HFFc6 (cell line): ENCODE measurements at regions not wholly inside any gene's neighbourhood (a gene's known extent, or its start where the extent isn't known, plus 50 kb on each side); places are given as distances from the start of the nearest gene placed in this dataset.

Experiments
- DNase-seq: peaks from one replicate; pipeline ENCODE4 v3.0.0-alpha.2; 2018
- H3K27ac Mint-ChIP-seq: 2 replicates; pipeline ENCODE4 v1.8.0; 2020; ENCODE audit warnings: mild to moderate bottlenecking, mixed read lengths
- H3K27me3 Mint-ChIP-seq: 2 replicates; pipeline ENCODE4 v1.8.0; 2021; ENCODE audit warnings: mild to moderate bottlenecking, moderate library complexity, mixed read lengths; ENCODE audit not compliant: insufficient read depth
- H3K36me3 Mint-ChIP-seq: 2 replicates; pipeline ENCODE4 v1.8.0; 2021; ENCODE audit warnings: low read depth, mixed read lengths
- H3K4me1 Mint-ChIP-seq: 2 replicates; pipeline ENCODE4 v1.8.0; 2020; ENCODE audit warnings: low read depth, mixed read lengths
- H3K4me3 Mint-ChIP-seq: 2 replicates; pipeline ENCODE4 v1.8.0; 2020; ENCODE audit warnings: mild to moderate bottlenecking, moderate library complexity, mixed read lengths
- H3K9me3 Mint-ChIP-seq: 2 replicates; pipeline ENCODE4 v1.8.0; 2020; ENCODE audit warnings: mild to moderate bottlenecking, mixed read lengths
- TF ChIP-seq, protein P1 (sequence below): fragments of 200-600 bp; sonication (generic); IDR thresholded peaks from 2 replicates; pipeline ENCODE4 v1.5.0; 2021; ENCODE audit warnings: antibody characterized with exemption, mild to moderate bottlenecking

DNA sequence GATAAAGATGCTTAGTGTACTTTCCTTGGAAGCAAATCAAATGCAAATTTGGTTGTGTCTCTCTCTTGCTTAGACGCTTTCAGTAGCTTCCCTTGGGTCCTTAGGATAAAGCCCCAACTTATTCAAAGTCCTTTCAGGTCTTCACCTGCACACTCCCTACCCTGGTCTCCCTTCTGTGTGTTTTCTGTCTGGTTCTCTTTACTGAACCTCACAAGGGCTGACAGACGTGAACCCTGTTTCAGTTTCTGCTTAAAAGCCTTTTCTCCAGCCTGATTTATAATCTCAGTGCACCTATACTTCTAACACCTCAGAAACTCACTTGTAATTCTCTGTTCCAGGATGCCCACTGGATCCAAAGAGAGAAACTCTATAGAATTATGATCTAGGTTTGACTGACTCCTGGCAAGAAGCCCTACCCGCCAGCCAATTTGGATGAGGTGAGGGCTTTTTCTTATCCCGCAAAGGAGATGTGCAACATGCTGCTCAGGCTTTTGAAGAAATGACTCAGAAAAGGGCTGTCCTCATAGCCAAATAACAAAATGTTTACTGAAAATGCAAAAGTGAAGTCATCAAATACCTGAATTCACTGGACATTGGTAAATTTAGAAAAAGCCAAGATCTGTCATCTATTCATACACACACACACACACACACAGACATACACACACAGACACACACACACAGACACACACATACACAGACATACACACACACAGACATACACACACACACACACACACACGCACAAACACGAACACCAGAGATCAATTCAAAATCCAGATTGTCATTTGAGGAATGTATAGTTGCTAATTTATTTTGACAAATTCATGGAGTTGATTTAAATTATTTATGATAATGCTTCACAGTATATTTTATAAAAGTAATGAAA lies 102.4 kb upstream of the EOMES start:
- no peak overlapping the region for H3K4me3 Mint-ChIP-seq
- H3K36me3 Mint-ChIP-seq, result no peaks in the 10 kb centered on the region
- TF ChIP-seq, protein P1, sequence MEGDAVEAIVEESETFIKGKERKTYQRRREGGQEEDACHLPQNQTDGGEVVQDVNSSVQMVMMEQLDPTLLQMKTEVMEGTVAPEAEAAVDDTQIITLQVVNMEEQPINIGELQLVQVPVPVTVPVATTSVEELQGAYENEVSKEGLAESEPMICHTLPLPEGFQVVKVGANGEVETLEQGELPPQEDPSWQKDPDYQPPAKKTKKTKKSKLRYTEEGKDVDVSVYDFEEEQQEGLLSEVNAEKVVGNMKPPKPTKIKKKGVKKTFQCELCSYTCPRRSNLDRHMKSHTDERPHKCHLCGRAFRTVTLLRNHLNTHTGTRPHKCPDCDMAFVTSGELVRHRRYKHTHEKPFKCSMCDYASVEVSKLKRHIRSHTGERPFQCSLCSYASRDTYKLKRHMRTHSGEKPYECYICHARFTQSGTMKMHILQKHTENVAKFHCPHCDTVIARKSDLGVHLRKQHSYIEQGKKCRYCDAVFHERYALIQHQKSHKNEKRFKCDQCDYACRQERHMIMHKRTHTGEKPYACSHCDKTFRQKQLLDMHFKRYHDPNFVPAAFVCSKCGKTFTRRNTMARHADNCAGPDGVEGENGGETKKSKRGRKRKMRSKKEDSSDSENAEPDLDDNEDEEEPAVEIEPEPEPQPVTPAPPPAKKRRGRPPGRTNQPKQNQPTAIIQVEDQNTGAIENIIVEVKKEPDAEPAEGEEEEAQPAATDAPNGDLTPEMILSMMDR, result no peak
- H3K27ac Mint-ChIP-seq, result no peak overlapping the region
- H3K9me3 Mint-ChIP-seq, result no peaks in the 10 kb centered on the region
- no peak for DNase-seq
- peaks cover 2% of the 10 kb centered on the region; the same call in 1 of the 2 replicates for H3K27me3 Mint-ChIP-seq
- no peaks in the 10 kb centered on the region for H3K4me1 Mint-ChIP-seq

DNA sequence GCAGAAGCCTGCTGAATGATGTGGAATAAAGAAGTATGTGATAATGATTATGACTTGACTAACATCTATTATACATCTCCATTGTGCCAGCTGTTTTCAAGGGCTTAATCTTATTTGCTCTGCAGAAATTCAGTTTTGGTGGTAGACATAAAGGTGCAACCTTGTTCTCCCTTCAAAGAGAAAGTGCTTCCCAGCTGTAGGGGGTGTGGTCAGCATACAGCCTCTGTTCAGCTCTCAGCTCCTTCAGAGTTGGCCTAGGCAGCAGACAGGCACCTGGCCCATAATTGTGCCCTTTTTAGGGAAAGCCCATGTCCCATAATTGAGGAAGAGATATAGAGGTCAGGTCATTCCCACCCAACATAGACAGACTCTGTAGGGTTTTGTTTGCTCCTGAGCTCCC lies 104.3 kb upstream of the EOMES start:
- TF ChIP-seq, protein P1, result no peak
- no peaks in the 10 kb centered on the region for H3K36me3 Mint-ChIP-seq
- H3K4me1 Mint-ChIP-seq, result no peaks in the 10 kb centered on the region
- no peak for DNase-seq
- H3K27ac Mint-ChIP-seq, result no peak overlapping the region
- no peak overlapping the region for H3K4me3 Mint-ChIP-seq
- H3K9me3 Mint-ChIP-seq, result no peaks in the 10 kb centered on the region
- H3K27me3 Mint-ChIP-seq, result peaks cover 2% of the 10 kb centered on the region; the same call in 1 of the 2 replicates

DNA sequence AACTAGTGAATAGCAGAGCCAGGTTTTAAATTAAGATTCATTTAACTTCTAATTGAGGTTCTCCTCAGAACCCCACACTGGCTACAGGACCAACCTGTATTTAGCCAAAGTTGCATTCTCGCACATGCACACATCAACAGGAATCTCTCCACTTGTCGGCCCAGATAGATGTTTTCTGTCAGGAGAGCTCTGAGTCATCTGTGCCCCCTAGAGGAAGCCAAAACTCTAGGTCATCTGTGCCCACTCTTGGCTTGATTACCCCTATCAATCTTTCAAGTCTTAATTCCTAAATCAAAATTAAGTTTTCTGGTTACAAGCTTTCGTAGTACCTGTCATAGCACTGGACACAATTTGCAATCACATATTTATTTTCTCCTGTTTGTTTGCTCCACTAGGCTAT lies 104.9 kb upstream of the EOMES start:
- no peaks in the 10 kb centered on the region for H3K9me3 Mint-ChIP-seq
- TF ChIP-seq, protein P1, result no peak
- H3K4me3 Mint-ChIP-seq, result no peak overlapping the region
- H3K4me1 Mint-ChIP-seq, result no peaks in the 10 kb centered on the region
- peaks cover 2% of the 10 kb centered on the region; the same call in 1 of the 2 replicates for H3K27me3 Mint-ChIP-seq
- no peaks in the 10 kb centered on the region for H3K36me3 Mint-ChIP-seq
- no peak overlapping the region for H3K27ac Mint-ChIP-seq
- DNase-seq, result no peak

DNA sequence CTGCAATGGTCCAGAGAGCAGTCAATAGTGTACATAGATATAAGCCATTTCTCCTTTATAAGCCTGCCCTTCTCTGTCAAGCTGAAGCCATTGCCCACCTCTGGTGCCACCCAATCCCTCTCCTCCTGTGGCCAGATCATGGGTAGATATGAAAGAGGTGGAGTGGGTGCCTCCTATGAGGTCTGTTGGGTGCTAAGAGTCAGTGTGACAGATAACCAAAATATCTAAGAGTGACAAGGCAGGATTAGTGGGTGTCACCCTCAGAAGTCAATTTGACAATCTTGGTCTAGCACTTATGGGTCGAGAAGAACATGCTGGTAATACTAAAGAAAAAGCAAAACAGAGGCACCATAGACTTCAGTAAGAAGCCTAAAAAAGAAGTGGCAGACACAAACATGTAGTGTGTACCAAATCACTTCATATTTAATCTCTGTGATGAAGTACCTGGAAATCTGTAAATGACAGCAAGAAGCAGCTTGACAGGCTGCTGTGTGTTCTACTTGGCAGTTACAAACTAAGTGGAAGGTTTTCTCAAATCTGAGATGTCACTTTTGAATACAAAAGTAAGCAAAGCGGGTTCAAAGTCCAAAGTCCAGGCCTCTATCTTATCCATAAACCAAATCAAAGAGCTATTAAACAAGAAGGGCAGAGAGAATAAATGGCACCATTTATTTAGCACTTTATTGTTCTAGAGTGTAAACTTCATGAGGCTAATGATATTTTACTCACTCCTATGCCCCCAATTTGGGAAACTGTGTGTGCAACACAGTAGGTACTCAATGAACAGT lies 118.9 kb upstream of the EOMES start:
- no peak overlapping the region for H3K4me3 Mint-ChIP-seq
- H3K9me3 Mint-ChIP-seq, result no peaks in the 10 kb centered on the region
- TF ChIP-seq, protein P1, result no peak
- DNase-seq, result no peak
- peaks cover 2% of the 10 kb centered on the region; the same call in 1 of the 2 replicates for H3K27me3 Mint-ChIP-seq
- H3K27ac Mint-ChIP-seq, result no peak overlapping the region
- H3K36me3 Mint-ChIP-seq, result no peaks in the 10 kb centered on the region
- H3K4me1 Mint-ChIP-seq, result no peaks in the 10 kb centered on the region

DNA sequence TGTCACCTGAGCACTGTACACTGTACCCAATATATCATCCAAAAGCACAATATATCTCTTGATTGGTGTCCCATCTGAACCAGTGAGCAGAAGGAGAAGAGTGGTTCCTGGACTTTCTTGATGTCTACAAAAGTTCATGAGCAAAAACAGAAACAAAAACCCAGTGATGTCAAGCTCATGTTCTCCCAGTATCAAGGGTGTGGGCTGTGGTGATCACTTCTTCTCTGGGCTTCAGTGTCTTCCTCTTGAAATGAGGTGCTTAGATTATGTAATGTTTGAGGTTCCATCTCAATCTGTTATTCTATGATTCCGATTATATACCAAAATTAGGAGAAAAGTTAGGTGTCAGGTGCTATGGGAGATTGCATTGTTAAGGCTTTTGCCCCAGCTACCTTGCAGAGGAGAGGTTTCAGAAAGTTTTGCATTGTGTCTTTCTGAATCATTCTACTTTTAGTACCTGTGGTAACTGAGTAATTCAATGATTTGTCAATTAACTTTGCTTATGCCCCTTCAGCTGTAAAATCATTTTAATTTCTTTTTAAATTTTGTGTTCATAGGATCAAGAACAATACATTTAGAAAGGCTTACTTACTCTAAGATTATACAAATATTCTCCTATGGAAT lies 122.0 kb upstream of the EOMES start:
- no peak overlapping the region for H3K27ac Mint-ChIP-seq
- TF ChIP-seq, protein P1, result no peak
- H3K27me3 Mint-ChIP-seq, result peaks cover 2% of the 10 kb centered on the region; the same call in 1 of the 2 replicates
- no peaks in the 10 kb centered on the region for H3K9me3 Mint-ChIP-seq
- no peaks in the 10 kb centered on the region for H3K36me3 Mint-ChIP-seq
- H3K4me3 Mint-ChIP-seq, result no peak overlapping the region
- H3K4me1 Mint-ChIP-seq, result no peaks in the 10 kb centered on the region
- DNase-seq, result no peak
